Natural killer cell (primary cell): ENCODE measurements at regions not wholly inside any gene's neighbourhood (a gene's known extent, or its start where the extent isn't known, plus 50 kb on each side); places are given as distances from the start of the nearest gene placed in this dataset.
"Not testable (repeated sequence)": the region's sequence is repeated elsewhere in the genome, so short reads cannot be mapped to it uniquely, and the experiment has no call there.

Experiments used
- ATAC-seq, 3 donors: fragments of 150-1000 bp in 2 of 3; fragments of 200-7000 bp in 1 of 3; cut with Tn5 transposase; 1 replicate in 1 of 3; 2 replicates in 2 of 3; pipeline ENCODE4 v1.10.0; 2021; ENCODE audit warnings: mild to moderate bottlenecking in 2 of 3, moderate library complexity in 2 of 3
- DNase-seq, 2 donors: peaks; one replicate each; pipeline versions ENCODE4 v3.0.0 to v3.0.0-alpha.2; 2013 to 2021; ENCODE audit warnings: mixed read lengths in 1 of 2
- H3K27ac ChIP-seq: one replicate; pipeline ENCODE4 v1.5.1; 2013; ENCODE audit warnings: mild to moderate bottlenecking, low read length
- H3K27me3 ChIP-seq: one replicate; pipeline ENCODE4 v1.6.1; 2013; ENCODE audit warnings: low read length; ENCODE audit not compliant: control insufficient read depth, insufficient read depth
- H3K36me3 ChIP-seq: one replicate; pipeline ENCODE4 v1.6.1; 2013; ENCODE audit warnings: low read length; ENCODE audit not compliant: control insufficient read depth, insufficient read depth
- H3K4me1 ChIP-seq: one replicate; pipeline ENCODE4 v1.6.1; 2013; ENCODE audit warnings: low read length; ENCODE audit not compliant: control insufficient read depth, insufficient read depth
- H3K4me3 ChIP-seq: one replicate; pipeline ENCODE4 v1.5.1; 2013; ENCODE audit warnings: low read length
- H3K9me3 ChIP-seq: one replicate; pipeline ENCODE4 v1.6.1; 2013; ENCODE audit warnings: low read length; ENCODE audit not compliant: control insufficient read depth, insufficient read depth
- H3K27ac Mint-ChIP-seq, 2 donors: one replicate each; pipeline ENCODE4 v1.8.0; 2022; ENCODE audit warnings: mild to moderate bottlenecking in 2 of 2, mixed read lengths in 2 of 2, moderate library complexity in 1 of 2
- H3K27me3 Mint-ChIP-seq, 2 donors: one replicate each; pipeline ENCODE4 v1.8.0; 2022; ENCODE audit warnings: low read depth in 2 of 2, mixed read lengths in 2 of 2
- H3K36me3 Mint-ChIP-seq: one replicate; pipeline ENCODE4 v1.8.0; 2022; ENCODE audit warnings: mixed read lengths
- H3K4me1 Mint-ChIP-seq, 2 donors: one replicate each; pipeline ENCODE4 v1.8.0; 2022; ENCODE audit warnings: mixed read lengths in 2 of 2
- H3K4me3 Mint-ChIP-seq: one replicate; pipeline ENCODE4 v1.8.0; 2022; ENCODE audit warnings: mild to moderate bottlenecking, moderate library complexity, mixed read lengths
- H3K9me3 Mint-ChIP-seq, 2 donors: one replicate each; pipeline ENCODE4 v1.8.0; 2022; ENCODE audit warnings: mixed read lengths in 2 of 2
- CTCF ChIP-seq: fragments of 200-600 bp; IDR thresholded peaks from one replicate; pipeline ENCODE4 v1.8.0; 2022; ENCODE audit warnings: antibody characterized with exemption
- WGBS: methylation state at CpG from one replicate; pipeline ENCODE4 v1.1.7; 2013; ENCODE audit warnings: missing lambda C conversion rate; ENCODE audit not compliant: insufficient coverage; 5-methylcytosine and 5-hydroxymethylcytosine counted together
- intact Hi-C: fragments of 100-400 bp; cut with micrococcal nuclease; formaldehyde crosslinking; loops from one replicate; pipeline ENCODE4 v1.14.2; 2022

GRCh38 chr3:176032043-176032442 is 1165.2 kb downstream of the TBL1XR1 start:
- ATAC-seq: no peak

GRCh38 chr3:176016203-176016602 is 1157.1 kb downstream of the NAALADL2 start:
- H3K9me3 Mint-ChIP-seq, intact Hi-C loops, H3K4me3 Mint-ChIP-seq, H3K9me3 ChIP-seq, H3K4me1 ChIP-seq, H3K27me3 ChIP-seq, H3K36me3 ChIP-seq, H3K27ac Mint-ChIP-seq, H3K36me3 Mint-ChIP-seq, H3K4me3 ChIP-seq, ATAC-seq, H3K27ac ChIP-seq, H3K27me3 Mint-ChIP-seq, H3K4me1 Mint-ChIP-seq, DNase-seq: not testable (repeated sequence)
- 97% methylated on average over 17 of the region's 20 CpGs for WGBS

More at GRCh38 chr3:176032043-176032442, 1165.2 kb downstream of the TBL1XR1 start:
- H3K27me3 Mint-ChIP-seq: no peaks in the 10 kb centered on the region
- Histone ChIP-seq H3K4me3 (no peak overlapping the region), H3K36me3 (no peaks in the 10 kb centered on the region), H3K4me1 (no peaks in the 10 kb centered on the region), H3K9me3 (peaks cover 3% of the 10 kb centered on the region), H3K27ac (no peak overlapping the region), H3K27me3 (no peaks in the 10 kb centered on the region)
- WGBS: 94% methylated on average over 3 of the region's 4 CpGs
- H3K4me1 Mint-ChIP-seq: no peaks in the 10 kb centered on the region
- H3K36me3 Mint-ChIP-seq: peaks cover 8% of the 10 kb centered on the region
- DNase-seq: no peak
- intact Hi-C loops: no loop called here
- no peak overlapping the region for H3K4me3 Mint-ChIP-seq
- TF ChIP-seq CTCF: no peak
- H3K27ac Mint-ChIP-seq: no peak overlapping the region
- peaks cover 15 to 36% of the 10 kb centered on the region in 2 donors for H3K9me3 Mint-ChIP-seq

- not testable (repeated sequence) for H3K27me3 Mint-ChIP-seq, ATAC-seq
Observed at GRCh38 chr3:176015228-176015627, 1156.1 kb downstream of the NAALADL2 start.

GRCh38 chr3:176009256-176009655 is 1150.1 kb downstream of the NAALADL2 start:
- no CpG with 5 or more reads among the region's 1 CpG for WGBS
- Histone ChIP-seq H3K4me1 (no peaks in the 10 kb centered on the region), H3K9me3 (no peaks in the 10 kb centered on the region), H3K36me3 (no peaks in the 10 kb centered on the region), H3K4me3 (no peak overlapping the region), H3K27me3 (no peaks in the 10 kb centered on the region), H3K27ac (no peak overlapping the region)
- ATAC-seq (no peak), DNase-seq (no peak)
- Mint-ChIP-seq H3K4me1 (no peaks in the 10 kb centered on the region), H3K27ac (no peak overlapping the region), H3K4me3 (no peak overlapping the region), H3K9me3 (peaks cover 7 to 11% of the 10 kb centered on the region in 2 donors), H3K36me3 (no peaks in the 10 kb centered on the region), H3K27me3 (no peaks in the 10 kb centered on the region)
- intact Hi-C loops: no loop called here
- TF ChIP-seq CTCF: no peak

More at GRCh38 chr3:176015228-176015627, 1156.1 kb downstream of the NAALADL2 start:
- intact Hi-C loops, H3K27ac ChIP-seq, H3K36me3 Mint-ChIP-seq, H3K4me3 Mint-ChIP-seq, DNase-seq, H3K4me3 ChIP-seq, H3K9me3 ChIP-seq, H3K27me3 ChIP-seq, H3K36me3 ChIP-seq, H3K4me1 ChIP-seq, H3K27ac Mint-ChIP-seq, H3K4me1 Mint-ChIP-seq: not testable (repeated sequence)
- 94% methylated on average over 3 of the region's 5 CpGs for WGBS
- H3K9me3 Mint-ChIP-seq: peaks cover 8 to 11% of the 10 kb centered on the region in 2 donors

GRCh38 chr3:176005564-176005963 is 1146.4 kb downstream of the NAALADL2 start:
- Histone ChIP-seq H3K27me3 (no peaks in the 10 kb centered on the region), H3K27ac (no peak overlapping the region), H3K4me1 (no peaks in the 10 kb centered on the region), H3K9me3 (no peaks in the 10 kb centered on the region), H3K4me3 (no peak overlapping the region), H3K36me3 (no peaks in the 10 kb centered on the region)
- TF ChIP-seq CTCF: no peak
- Mint-ChIP-seq H3K27ac (no peak overlapping the region), H3K36me3 (no peaks in the 10 kb centered on the region), H3K9me3 (peaks cover 17 to 18% of the 10 kb centered on the region in 2 donors), H3K27me3 (no peaks in the 10 kb centered on the region), H3K4me1 (no peaks in the 10 kb centered on the region), H3K4me3 (no peak overlapping the region)
- ATAC-seq (no peak), DNase-seq (no peak)
- WGBS: no CpG with 5 or more reads among the region's 1 CpG
- intact Hi-C loops: no loop called here
